SK-N-SH (cell line): ENCODE measurements at regions not wholly inside any gene's neighbourhood (a gene's known extent, or its start where the extent isn't known, plus 50 kb on each side); places are given as distances from the start of the nearest gene placed in this dataset.

Experiments used
- ELF1 ChIP-seq: IDR thresholded peaks from 2 replicates; pipeline ENCODE4 v1.4.0; 2012
- GATA2 ChIP-seq: sonication (generic); formaldehyde crosslinking; IDR thresholded peaks from 2 replicates; pipeline ENCODE4 v1.5.0; 2020; ENCODE audit warnings: mild to moderate bottlenecking, missing genetic modification reagents
- NRF1 ChIP-seq: IDR thresholded peaks from 2 replicates; pipeline ENCODE4 v1.6.1; 2012; ENCODE audit warnings: low read depth, mild to moderate bottlenecking, low read length
- PBX3 ChIP-seq: IDR thresholded peaks from 2 replicates; pipeline ENCODE4; 2012
- POLR2AphosphoS5 ChIP-seq: IDR thresholded peaks from 2 replicates; pipeline ENCODE4 v1.6.1; 2012; ENCODE audit warnings: low read depth, low read length
- RAD21 ChIP-seq: IDR thresholded peaks from 2 replicates; pipeline ENCODE4 v1.6.1; 2012; ENCODE audit warnings: mild to moderate bottlenecking, low read length
- TF ChIP-seq, protein P1 (sequence below): fragments of 200-600 bp; sonication (generic); IDR thresholded peaks from 2 replicates; pipeline ENCODE4 v1.6.1; 2017; ENCODE audit warnings: antibody characterized with exemption, mild to moderate bottlenecking, moderate library complexity

DNA sequence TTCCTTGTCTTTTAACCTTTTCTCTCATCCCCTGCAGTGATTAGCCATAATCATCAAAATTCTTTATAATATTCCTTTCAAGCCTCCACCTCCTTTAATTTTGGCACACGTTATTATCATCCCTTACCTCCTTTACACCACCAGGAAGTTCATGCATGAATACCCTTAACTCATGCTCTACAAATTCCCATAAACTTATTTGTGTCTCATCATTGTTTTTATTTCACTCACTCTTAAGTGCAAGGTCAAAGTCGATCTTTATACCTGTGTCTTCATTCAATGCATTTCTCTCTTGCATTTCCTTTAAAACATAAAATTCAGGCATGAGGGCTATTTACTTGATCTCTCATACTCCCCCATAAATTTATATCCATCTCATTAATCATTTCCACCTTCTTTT is 1064.6 kb upstream of the CADM2 start:
- TF ChIP-seq PBX3 (no peak), POLR2AphosphoS5 (no peak), RAD21 (no peak), ELF1 (no peak), GATA2 (CRISPR knock-in tag) (no peak), NRF1 (no peak)
- TF ChIP-seq, protein P1, sequence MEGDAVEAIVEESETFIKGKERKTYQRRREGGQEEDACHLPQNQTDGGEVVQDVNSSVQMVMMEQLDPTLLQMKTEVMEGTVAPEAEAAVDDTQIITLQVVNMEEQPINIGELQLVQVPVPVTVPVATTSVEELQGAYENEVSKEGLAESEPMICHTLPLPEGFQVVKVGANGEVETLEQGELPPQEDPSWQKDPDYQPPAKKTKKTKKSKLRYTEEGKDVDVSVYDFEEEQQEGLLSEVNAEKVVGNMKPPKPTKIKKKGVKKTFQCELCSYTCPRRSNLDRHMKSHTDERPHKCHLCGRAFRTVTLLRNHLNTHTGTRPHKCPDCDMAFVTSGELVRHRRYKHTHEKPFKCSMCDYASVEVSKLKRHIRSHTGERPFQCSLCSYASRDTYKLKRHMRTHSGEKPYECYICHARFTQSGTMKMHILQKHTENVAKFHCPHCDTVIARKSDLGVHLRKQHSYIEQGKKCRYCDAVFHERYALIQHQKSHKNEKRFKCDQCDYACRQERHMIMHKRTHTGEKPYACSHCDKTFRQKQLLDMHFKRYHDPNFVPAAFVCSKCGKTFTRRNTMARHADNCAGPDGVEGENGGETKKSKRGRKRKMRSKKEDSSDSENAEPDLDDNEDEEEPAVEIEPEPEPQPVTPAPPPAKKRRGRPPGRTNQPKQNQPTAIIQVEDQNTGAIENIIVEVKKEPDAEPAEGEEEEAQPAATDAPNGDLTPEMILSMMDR: no peak
